ENCODE measurements at regions not wholly inside any gene's neighbourhood (a gene's known extent, or its start where the extent isn't known, plus 50 kb on each side); places are given as distances from the start of the nearest gene placed in this dataset.

DNA sequence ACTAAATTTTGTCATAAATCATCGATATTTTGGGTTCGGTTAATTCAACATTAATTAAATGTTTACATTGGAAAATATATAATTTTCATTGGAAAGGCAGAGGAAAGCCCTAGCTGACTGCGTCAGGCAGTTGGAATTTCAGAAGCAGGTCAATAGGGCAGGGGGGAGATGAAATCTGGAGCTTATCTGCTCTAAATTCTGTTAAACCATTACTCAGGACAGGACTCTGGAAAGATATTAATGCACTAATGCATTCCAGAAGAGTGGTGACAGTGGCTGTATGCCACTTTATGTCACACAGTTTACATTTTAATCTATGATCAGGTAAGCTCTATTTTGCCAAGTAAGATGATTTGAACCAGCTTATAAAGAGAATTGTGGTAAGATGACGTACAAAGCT lies 153.0 kb upstream of the B3GALT2 start:
- no peak for DNase-seq

DNA sequence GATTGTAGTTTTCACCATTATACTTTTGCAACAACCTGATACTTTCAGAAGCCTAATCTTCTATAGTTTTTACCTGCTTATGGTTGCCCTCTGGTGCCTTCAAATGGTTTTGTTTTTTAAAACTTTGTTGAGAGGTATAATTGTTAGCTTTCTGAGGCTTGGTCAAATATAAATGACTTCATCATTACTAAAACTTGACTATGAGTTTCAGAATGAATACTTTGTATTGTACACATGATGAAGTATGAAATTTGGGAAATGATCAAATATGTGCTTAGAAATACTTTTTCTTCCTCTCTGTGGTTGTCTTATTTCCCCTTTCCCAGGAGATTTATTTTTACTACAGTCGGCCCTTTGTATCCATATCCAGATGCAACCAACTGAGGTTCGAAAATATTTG lies 151.8 kb upstream of the B3GALT2 start:
- no peak for DNase-seq

DNA sequence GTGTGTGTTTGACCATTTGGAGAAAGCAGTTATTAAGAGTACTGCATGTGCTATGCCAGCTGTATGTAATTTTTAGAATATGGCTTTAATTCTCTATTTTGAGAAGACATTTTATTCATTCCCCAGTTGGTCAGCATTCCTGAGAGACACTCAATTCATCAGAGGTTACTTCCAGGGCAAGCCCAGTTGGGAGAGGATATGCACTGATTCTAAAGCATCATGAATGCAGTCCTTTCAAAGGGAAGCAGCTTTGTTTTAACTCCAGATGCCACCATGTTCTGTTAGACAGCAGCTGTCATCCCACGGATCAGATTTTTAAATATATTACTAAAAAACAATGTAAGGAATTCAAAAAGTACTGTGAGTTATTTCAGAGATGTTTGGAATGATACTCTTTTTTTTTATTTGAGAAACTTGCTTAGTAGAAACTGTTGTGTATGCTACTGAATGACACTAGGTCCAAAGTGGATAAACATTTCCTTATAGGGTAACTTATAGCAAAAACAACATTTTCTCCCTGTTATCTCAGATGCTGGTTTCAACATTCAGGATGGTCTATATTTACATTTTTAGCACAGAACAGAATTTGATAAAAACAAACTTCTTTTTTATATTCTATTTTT lies 149.5 kb upstream of the B3GALT2 start:
- DNase-seq: no peak

DNA sequence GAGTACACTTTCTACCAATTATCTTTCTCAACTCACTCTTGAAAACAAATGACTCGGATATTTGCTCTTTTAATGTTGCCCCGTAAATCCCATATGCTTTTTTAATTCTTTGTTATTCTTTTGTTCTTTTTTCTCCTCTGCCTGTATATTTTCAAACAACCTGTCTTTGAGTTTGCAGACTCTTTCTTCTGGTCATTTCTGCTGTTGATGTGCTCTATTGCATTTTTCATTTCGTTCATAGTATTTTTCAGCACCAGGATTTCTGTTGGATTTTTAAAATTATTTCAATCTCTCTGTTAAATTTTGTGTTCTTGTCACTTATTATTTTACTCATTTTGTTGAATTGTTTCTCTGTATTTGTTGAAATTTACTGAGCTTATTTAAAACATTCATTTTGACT lies 146.8 kb upstream of the B3GALT2 start:
- DNase-seq: no peak

DNA sequence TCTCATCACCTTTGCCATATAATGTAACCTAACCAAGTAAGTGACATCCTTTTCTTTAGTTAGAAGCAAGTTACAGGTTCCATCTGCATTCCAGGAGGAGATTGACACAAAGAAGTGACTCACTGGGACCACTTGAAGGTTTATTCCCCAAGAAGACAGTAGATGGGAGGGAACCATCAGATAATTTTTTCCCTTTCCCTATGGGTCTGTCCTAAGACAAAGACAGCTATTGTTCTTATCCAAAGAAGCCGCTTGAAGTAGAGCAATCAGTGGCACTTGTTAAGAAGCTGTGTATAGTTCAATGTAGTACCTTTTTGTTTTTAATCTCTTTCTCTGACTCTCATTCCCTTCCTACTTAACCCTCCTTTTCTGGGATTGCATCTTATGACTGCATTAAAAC lies 139.9 kb upstream of the B3GALT2 start:
- no peak for DNase-seq

DNA sequence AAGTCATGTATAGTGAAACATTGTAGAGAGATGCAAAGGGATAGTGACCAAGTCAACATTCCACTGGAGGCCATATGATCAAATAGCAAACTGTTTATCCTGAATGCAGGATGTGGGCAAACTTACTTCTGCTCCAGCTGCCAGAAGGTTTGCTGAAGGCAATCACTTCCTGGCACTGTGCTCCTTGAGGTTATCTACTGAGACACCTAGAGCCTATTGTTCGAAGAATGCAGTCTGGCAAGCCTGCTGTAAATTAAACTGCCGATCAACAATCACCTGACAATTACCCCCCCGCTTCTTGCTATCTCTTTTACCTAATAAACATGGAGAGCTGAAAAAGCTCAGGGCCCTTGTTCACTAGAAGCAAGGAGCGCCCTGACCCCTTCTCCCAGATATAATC lies 139.4 kb upstream of the B3GALT2 start:
- no peak for DNase-seq

DNA sequence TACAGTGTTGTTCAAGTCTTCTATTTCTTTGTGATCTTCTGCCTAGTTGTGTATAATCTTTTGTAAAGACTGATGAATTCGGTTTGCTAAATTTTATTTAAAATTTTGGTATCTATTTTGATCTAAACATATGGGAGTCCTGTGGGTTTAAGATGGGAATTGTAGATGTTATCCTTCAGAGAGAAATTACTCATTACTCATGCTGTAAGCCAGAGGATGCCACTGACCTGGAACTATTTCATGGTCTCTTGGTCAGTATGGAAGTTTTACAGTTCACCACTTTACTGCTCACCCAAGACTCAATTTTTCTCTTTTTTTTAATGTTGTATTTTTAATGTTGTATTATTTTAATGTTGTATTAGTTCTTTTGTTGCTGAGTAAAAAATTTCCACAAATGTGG lies 138.6 kb upstream of the B3GALT2 start:
- DNase-seq: no peak

DNA sequence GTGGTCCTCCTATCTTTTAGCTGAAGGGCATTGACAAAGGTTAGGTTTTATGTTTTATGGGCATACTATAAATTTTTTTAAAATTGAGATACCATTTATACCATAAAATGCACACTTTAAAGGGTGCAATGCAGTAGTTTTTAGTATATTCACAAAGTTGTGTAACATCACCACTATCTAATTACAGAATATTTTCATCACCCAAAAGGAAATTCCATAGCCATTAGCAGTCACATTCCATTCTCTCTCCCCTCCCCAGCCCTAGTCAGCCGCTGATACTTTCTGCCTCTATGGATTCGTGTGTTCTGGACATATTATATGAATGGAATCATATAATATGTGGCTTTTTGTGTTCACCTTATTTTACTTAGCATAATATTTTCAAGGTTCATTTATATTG lies 135.8 kb upstream of the B3GALT2 start:
- no peak for DNase-seq

DNA sequence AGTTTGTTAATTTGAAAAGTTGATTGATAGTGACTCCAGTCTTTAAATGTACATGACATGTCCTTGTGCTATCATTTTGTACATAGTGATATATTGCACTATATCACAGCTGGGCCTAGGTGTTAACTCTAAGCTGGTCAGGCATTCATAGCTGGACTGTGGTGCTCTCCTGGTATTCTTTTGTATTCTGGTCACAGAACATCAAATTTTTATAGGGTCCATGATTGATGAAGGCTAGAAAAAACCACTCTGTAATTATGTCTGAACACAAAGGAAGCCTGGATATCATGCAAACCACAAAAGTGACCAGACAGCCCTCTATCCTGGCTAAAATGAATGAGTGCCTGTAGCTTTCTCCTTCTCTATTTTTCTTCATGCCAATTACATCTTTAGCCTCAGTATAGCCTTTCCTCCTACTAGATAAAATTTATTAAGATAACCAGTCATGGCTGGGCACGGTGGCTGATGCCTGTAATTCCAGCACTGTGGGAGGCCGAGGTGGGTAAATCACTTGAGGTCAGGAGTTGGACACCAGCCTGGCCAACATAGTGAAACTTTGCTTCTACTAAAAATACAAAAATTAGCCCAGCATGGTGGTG lies 134.9 kb upstream of the B3GALT2 start:
- no peak for DNase-seq

DNA sequence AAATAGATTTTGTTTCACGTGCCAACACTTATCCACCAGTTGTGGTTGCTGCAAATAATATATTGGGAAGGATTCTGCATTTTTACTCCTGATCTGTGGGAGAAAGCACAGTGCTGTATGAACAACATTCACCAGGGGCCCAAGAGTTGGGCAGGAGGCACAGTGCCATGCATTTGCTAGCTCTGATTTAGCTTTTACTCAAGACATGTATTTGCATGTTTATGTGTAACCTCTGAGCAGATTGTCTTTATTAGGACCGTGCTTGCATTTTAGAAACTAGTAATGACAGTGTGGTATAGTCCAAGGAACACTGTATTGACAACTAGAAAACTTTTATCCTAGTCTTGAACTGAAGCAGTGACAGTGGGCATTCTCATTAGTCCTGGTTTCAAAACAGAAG lies 133.9 kb upstream of the B3GALT2 start:
- DNase-seq: no peak

DNA sequence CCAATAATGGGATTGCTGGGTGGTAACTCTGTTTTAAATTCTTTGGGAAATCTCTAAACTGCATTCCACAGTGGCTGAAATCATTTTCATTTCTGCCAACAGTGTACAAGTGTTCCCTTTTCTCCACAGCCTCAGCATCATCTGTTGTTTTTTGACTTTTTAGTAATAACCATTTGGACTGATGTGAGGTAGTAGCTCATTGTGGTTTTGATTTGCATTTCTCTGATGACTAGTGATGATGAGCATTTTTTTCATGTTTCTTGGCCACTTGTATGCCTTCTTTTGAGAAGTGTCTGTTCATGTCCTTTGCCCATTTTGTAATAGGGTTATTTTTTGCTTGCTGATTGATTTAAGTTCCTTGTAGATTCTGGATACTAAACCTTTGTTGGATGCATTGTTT lies 131.9 kb upstream of the B3GALT2 start:
- DNase-seq: no peak

DNA sequence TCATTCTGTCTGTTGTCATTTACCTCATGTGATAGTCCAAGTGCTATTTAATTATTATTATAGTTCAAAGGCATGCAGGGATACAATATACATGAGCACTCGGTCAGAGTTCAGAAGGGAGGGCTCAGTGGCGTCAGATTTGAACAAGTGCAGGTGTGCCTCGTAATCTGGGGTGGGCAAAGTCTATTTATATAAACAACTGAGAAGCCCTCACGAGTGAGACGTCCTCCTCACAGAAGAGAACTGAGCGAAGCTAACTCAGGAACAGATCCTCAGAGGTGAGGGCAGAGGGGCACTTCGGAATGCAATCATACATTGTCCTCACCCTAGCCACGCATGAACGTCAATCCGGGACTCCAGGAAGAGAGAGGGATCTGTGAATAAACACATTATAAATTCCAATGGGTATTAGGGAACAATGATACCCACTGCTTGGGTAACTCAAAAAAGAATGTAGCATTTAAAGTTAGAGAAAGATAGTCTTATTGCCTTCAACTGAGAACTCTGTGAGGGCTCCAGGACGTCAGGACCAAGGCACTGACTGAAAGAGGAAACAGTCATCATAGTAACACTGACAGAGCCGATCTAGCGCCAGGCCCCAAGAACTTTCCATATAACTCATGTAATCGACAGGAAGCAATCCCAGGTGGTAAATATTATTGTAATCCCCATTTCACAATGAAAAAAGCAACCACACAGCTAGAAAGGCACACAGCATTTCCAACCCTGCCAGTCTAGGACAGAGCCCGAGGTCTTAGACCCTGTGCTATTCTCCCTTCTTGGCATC lies 127.1 kb upstream of the B3GALT2 start:
- DNase-seq: no peak

DNA sequence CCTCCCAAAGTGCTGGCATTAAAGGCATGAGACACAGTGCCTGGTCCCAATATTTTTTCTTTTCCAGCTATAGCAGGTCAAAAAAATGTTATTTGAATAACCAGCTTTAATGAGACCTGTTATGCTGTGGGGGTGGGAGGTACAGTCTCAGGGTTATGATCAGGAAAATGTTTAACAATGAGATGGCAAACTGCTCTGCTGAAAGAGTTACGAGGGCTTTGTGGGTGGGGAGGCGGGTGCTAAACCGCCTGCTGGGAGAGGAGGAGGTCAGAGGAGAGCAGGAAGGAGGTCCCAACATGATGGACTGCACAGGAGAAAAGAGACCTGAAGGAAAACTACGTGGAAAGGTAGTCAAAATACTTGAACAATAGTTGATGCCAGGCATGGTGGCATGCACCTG lies 126.0 kb upstream of the B3GALT2 start:
- DNase-seq: no peak

DNA sequence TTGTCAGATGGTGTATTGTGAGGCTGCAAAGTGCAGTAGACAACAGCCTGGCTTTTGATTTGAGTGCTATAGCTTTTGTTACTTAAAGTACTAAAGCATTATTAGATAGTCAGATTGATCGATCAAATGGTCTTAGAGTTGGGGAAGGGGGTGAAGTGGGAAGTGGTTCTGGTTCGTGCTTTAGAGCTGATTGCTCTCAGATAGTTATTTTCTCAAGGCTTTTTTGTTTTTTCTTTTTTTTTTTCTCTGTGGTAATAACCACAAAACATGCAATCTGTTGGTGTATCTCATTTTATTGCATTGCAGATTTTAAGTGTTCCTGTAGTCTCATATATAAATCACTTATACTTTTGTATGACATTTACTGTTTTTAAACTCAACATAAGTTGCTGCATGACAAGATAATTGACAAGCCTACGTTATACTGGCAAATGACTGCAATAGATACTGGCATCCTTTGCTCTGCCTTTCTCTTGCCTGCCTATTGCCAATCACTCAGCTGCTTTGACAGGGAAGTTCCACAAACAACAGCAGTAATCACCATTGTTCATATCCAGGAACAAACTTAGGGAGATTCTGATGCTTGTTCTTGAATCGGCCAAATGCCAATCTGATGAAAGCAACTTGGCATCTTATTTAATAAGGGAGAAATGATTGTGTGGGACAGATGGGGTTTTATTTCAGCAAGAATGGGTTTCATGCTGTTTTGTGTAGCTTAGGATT lies 125.0 kb upstream of the B3GALT2 start:
- DNase-seq: no peak

DNA sequence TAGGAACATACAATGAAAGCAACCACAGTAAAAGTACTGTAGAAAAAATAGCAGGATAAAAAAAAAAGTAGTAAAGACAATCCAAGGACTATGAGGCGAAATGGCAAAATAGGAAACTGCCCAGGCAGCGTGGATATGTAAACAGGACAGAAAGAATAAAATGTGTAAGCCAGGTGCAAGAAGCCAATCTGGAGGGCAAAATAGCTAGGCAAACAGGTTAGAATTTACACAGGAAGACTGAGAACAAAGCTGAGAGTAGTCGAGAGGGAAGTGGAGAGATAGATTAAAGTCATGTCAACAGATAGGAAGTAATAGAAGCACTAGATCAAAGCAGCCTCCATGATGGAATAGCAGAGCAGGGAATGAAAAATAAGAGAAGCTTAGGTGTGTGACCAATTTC lies 124.2 kb upstream of the B3GALT2 start:
- DNase-seq: no peak

DNA sequence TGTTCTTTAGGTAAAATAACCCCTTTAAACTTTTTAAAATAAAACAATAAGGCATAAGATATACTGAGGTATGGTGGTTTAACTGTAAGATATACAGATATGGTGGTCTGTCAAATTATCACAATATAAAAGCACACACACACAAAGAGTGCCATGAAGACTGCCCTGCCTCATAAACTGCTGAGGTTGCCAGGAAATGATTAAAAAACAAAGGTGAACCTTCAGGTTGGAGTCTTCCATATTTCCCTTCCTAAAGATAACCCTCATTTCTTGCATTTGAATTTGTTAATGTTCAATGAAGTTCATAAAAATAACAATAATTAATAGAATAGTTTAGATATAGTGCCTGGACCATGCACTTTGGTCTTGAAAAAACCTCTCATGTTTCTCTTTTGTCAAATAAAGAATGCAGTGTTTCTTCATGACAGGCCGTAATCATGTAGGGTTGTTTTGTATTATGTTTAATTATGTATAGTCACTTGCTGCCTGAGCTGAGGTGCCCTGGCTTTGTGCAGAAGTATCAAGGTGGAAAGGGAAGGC lies 123.6 kb upstream of the B3GALT2 start:
- DNase-seq: no peak

DNA sequence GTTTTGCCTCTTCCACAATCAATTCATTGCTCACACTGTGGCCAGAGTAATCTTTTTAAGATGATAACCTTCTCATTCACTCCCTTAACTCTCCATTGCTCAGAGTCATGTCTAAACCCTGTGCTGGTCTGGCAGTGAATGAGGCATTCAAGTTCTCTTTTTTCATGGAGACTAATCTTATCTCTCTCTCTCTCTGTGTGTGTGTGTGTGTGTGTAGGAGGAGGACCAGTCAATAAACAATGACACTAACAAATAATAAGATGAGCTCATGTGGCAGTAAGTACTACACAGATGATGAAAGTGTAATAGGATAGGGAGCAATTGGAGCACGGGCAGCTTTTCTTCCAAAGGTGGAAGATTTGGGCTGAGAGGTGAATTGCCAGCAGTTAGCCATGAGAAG lies 122.0 kb upstream of the B3GALT2 start:
- no peak for DNase-seq

DNA sequence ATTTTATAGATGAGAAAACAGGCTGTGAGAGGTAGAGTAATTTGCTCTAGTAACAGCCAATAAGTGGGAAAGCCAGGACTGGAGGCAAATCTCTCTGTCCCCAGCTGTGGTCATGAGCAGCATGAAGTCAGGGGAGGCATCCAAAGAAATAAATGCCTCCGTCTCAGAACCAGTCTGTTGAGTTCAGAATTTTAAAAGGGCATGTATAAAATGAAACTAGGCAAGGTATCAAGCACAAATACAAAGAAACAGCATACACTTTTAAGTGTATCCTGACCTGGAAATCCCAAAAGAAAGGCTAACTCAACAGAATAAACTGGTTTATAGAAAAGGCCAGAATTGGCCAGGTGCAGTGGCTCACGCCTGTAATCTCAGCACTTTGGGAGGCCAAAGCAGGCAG lies 120.0 kb upstream of the B3GALT2 start:
- DNase-seq: no peak
